ENCODE measurements at regions not wholly inside any gene's neighbourhood (a gene's known extent, or its start where the extent isn't known, plus 50 kb on each side); places are given as distances from the start of the nearest gene placed in this dataset.

- WGBS, 2 donors (ENCODE audit: low coverage in 1 of 2) = no CpG with 5 or more reads among the region's 3 CpGs
These were observed 1275.7 kb downstream of the NLGN4Y start for GRCh38 chrY:15800021-15800420.

DNA sequence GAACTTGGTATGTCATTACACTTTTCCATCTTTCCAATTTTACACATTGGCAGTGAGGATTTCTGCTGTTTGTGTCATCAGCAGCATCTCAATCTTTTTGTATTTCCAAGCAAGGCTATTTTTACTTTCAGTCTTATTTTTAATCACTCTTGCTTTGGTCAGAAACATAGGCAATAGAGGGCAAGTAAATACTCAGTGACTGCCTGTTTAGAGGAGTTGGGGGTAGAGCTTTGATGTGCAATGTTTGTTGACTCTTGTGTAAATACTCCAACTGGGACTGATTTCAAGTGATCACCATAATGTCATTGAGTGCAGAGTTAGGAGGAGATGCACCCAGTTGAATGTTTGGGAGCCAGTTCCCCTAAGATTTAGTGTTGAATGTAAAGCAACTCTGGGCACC, 1281.7 kb downstream of the NLGN4Y start:
- H3K4me1 ChIP-seq = no peaks in the 10 kb centered on the region
- TF ChIP-seq POLR2A (IDR thresholded peaks at IDR 0.05) (no peak), EP300 (IDR thresholded peaks at IDR 0.05) (no peak), POLR2AphosphoS5 (IDR thresholded peaks at IDR 0.05) (no peak), CTCF (IDR thresholded peaks at IDR 0.05) (no peak)

More at GRCh38 chrY:15800021-15800420, 1275.7 kb downstream of the NLGN4Y start:
- TF ChIP-seq EP300 (IDR thresholded peaks at IDR 0.05) (no peak), CTCF (IDR thresholded peaks at IDR 0.05) (no peak), POLR2A (IDR thresholded peaks at IDR 0.05) (no peak), POLR2AphosphoS5 (IDR thresholded peaks at IDR 0.05) (no peak)
- Histone ChIP-seq H3K27ac (no peak overlapping the region), H3K4me3 (no peak overlapping the region), H3K9me3 (no peaks in the 10 kb centered on the region), H3K27me3 (no peaks in the 10 kb centered on the region), H3K36me3 (no peaks in the 10 kb centered on the region), H3K4me1 (no peaks in the 10 kb centered on the region)
- ATAC-seq = no peak

GRCh38 chrY:15814241-15814640, 1289.9 kb downstream of the NLGN4Y start:
- Histone ChIP-seq H3K4me3 (no peak overlapping the region), H3K27ac (no peak overlapping the region), H3K27me3 (no peaks in the 10 kb centered on the region), H3K36me3 (no peaks in the 10 kb centered on the region), H3K4me1 (no peaks in the 10 kb centered on the region), H3K9me3 (no peaks in the 10 kb centered on the region)
- TF ChIP-seq POLR2AphosphoS5 (IDR thresholded peaks at IDR 0.05) (no peak), EP300 (IDR thresholded peaks at IDR 0.05) (no peak)
- 89% methylated on average over 3 of the region's 6 CpGs; no CpG with 5 or more reads in 1 of the 2 donors for WGBS, 2 donors (ENCODE audit: low coverage in 1 of 2)
- ATAC-seq = no peak

More for the DNA sequence above, 1281.7 kb downstream of the NLGN4Y start:
- ATAC-seq = no peak
- Histone ChIP-seq H3K9me3 (no peaks in the 10 kb centered on the region), H3K27me3 (no peaks in the 10 kb centered on the region), H3K4me3 (no peak overlapping the region), H3K27ac (no peak overlapping the region), H3K36me3 (no peaks in the 10 kb centered on the region)

Data from gastroesophageal sphincter (tissue), 4 donors.